Endothelial cell of umbilical vein (primary cell): ENCODE measurements at regions not wholly inside any gene's neighbourhood (a gene's known extent, or its start where the extent isn't known, plus 50 kb on each side); places are given as distances from the start of the nearest gene placed in this dataset.

ENCODE experiments used
- BruUV-seq: library from RNA; stranded (reverse); fragments of 400-500 nt; replicated peaks from 2 replicates; lab custom pipeline; 2021; lab: Mats Ljungman, UMichigan
- CTCF ChIA-PET: fragments of 300-600, 350-600 bp; sonication (Branson Sonifier 250); formaldehyde crosslinking; loops from one replicate; lab custom pipeline; 2021; ENCODE audit warnings: antibody characterized with exemption, inconsistent platforms; lab: Charles Lee
- POLR2A ChIA-PET: fragments of 300-600, 350-600 bp; sonication (Branson Sonifier 250); formaldehyde crosslinking; loops from one replicate; lab custom pipeline; 2021; ENCODE audit warnings: antibody characterized with exemption, inconsistent platforms; lab: Charles Lee
- DNase-seq: peaks from one replicate; pipeline ENCODE4 v3.0.0-alpha.2; 2011; ENCODE audit warnings: low read depth, low spot score
- FAIRE-seq: peaks from 2 replicates; lab custom pipeline; 2011; peaks lifted over from hg19 to GRCh38; lab: Jason Lieb, UNC
- H2AFZ ChIP-seq: 2 replicates; pipeline ENCODE4 v1.6.0; 2012; ENCODE audit warnings: low read depth, low read length, control low read depth, inconsistent platforms
- H3K27ac ChIP-seq: 2 replicates; pipeline ENCODE4 v1.5.1; 2011; ENCODE audit warnings: low read depth, mild to moderate bottlenecking, control low read depth, low read length, moderate library complexity; ENCODE audit not compliant: insufficient read depth
- H3K27me3 ChIP-seq, 2 experiments: 2 replicates each; pipeline versions ENCODE4 v1.6.0 to v1.6.1; 2011; ENCODE audit warnings: low read length in 2 of 2, mixed read lengths in 1 of 2; ENCODE audit not compliant: control insufficient read depth in 2 of 2, insufficient read depth in 2 of 2
- H3K36me3 ChIP-seq, 2 experiments: 2 replicates in 1 of 2; 3 replicates in 1 of 2; pipeline ENCODE4 v1.5.1; 2011; ENCODE audit warnings: low read length in 2 of 2, mild to moderate bottlenecking in 1 of 2, moderate library complexity in 1 of 2; ENCODE audit not compliant: control insufficient read depth in 2 of 2, insufficient read depth in 2 of 2; ENCODE audit errors: extremely low read depth in 1 of 2
- H3K4me1 ChIP-seq: 3 replicates; pipeline ENCODE4 v1.5.1; 2011; ENCODE audit warnings: mild to moderate bottlenecking, low read length; ENCODE audit not compliant: control insufficient read depth, insufficient read depth; ENCODE audit errors: extremely low read depth
- H3K4me2 ChIP-seq: 2 replicates; pipeline ENCODE4 v1.6.1; 2011; ENCODE audit warnings: low read length, control low read depth, mixed read lengths; ENCODE audit not compliant: insufficient read depth
- H3K4me3 ChIP-seq, 3 experiments: fragments of 200-600 bp in 1 of 3; sonication (generic), shearing (Covaris generic) in 1 of 3; replicated peaks in 1 of 3; 2 replicates each; pipeline ENCODE4 v1.5.1; 2011 to 2016; ENCODE audit warnings: control low read depth in 3 of 3, low read length in 3 of 3, mild to moderate bottlenecking in 2 of 3, inconsistent platforms in 1 of 3, low read depth in 1 of 3, moderate library complexity in 1 of 3; ENCODE audit not compliant: insufficient read depth in 1 of 3
- H3K79me2 ChIP-seq: 2 replicates; pipeline ENCODE4 v1.6.0; 2012; ENCODE audit warnings: low read length, inconsistent platforms; ENCODE audit not compliant: control insufficient read depth, insufficient read depth
- H3K9ac ChIP-seq: replicated peaks from 2 replicates; pipeline ENCODE3; 2011; ENCODE audit warnings: low read length, control low read depth; ENCODE audit not compliant: insufficient read depth; ENCODE audit errors: extremely low read depth
- H3K9me1 ChIP-seq: replicated peaks from 3 replicates; pipeline ENCODE4 v1.6.0; 2011; ENCODE audit warnings: mild to moderate bottlenecking, low read length; ENCODE audit not compliant: control insufficient read depth, insufficient read depth; ENCODE audit errors: extremely low read depth
- H3K9me3 ChIP-seq: replicated peaks from 2 replicates; pipeline ENCODE4 v1.5.1; 2012; ENCODE audit warnings: low read length, inconsistent platforms; ENCODE audit not compliant: control insufficient read depth, insufficient read depth
- H4K20me1 ChIP-seq: replicated peaks from 2 replicates; pipeline ENCODE3; 2011; ENCODE audit warnings: mild to moderate bottlenecking, low read length; ENCODE audit not compliant: control insufficient read depth, insufficient read depth; ENCODE audit errors: extremely low read depth
- CTCF ChIP-seq, 2 donors: IDR thresholded peaks; 1 replicate in 1 of 2; 2 replicates in 1 of 2; pipeline ENCODE4 v1.5.1; 2011; ENCODE audit warnings: low read length in 2 of 2, mild to moderate bottlenecking in 2 of 2, moderate library complexity in 2 of 2, control low read depth in 1 of 2, inconsistent platforms in 1 of 2, low read depth in 1 of 2; ENCODE audit not compliant: insufficient read depth in 1 of 2; ENCODE audit errors: extremely low read depth in 1 of 2
- EZH2 ChIP-seq: IDR thresholded peaks from 2 replicates; pipeline ENCODE4 v1.6.1; 2012; ENCODE audit warnings: borderline replicate concordance, low read depth, mild to moderate bottlenecking, moderate library complexity, low read length, inconsistent platforms; ENCODE audit not compliant: severe bottlenecking
- FOS ChIP-seq: IDR thresholded peaks from 2 replicates; pipeline ENCODE4 v1.6.1; 2011; ENCODE audit warnings: mild to moderate bottlenecking, low read length, moderate library complexity, borderline replicate concordance; ENCODE audit not compliant: insufficient read depth
- GATA2 ChIP-seq: IDR thresholded peaks from 2 replicates; pipeline ENCODE4 v1.7.0; 2011; ENCODE audit warnings: low read depth, mild to moderate bottlenecking, moderate library complexity, mixed read lengths, low read length; ENCODE audit not compliant: insufficient read length, insufficient read depth
- JUN ChIP-seq: IDR thresholded peaks from 2 replicates; pipeline ENCODE4 v1.6.1; 2011; ENCODE audit warnings: borderline replicate concordance, low read depth; ENCODE audit not compliant: insufficient read length, insufficient read depth
- MAX ChIP-seq: IDR thresholded peaks from 2 replicates; pipeline ENCODE4 v1.6.1; 2011; ENCODE audit not compliant: insufficient read depth, insufficient read length
- MYC ChIP-seq: IDR thresholded peaks from one replicate; pipeline ENCODE4 v1.6.1; 2011; ENCODE audit warnings: mild to moderate bottlenecking, low read depth, low read length
- POLR2A ChIP-seq: IDR thresholded peaks from 2 replicates; pipeline ENCODE4 v1.6.1; 2012; ENCODE audit warnings: low read depth, mild to moderate bottlenecking, control low read depth, low read length
- POLR2AphosphoS5 ChIP-seq: IDR thresholded peaks from 2 replicates; pipeline ENCODE4 v1.6.1; 2012; ENCODE audit warnings: low read depth, mild to moderate bottlenecking, control low read depth, low read length, moderate library complexity; ENCODE audit not compliant: insufficient read depth
- dilution Hi-C: fragments of 300-500 bp; cut with MboI; formaldehyde crosslinking; loops from one replicate; pipeline ENCODE4 v1.15.0; 2019; ENCODE audit warnings: low sequenced_read_pairs; ENCODE audit not compliant: extremely low pct_ligation_motif_present
- intact Hi-C: fragments of 100-400 bp; cut with micrococcal nuclease; formaldehyde crosslinking; loops from one replicate; pipeline ENCODE4 v1.10.0; 2022

GRCh38 chr2:53442783-53443182, 324.8 kb upstream of the CHAC2 start:
- Histone ChIP-seq H3K9ac (no peak overlapping the region), H3K4me3 (no peak overlapping the region), H4K20me1 (no peaks in the 10 kb centered on the region), H3K36me3 (no peaks in the 10 kb centered on the region), H3K79me2 (no peaks in the 10 kb centered on the region), H3K9me1 (no peaks in the 10 kb centered on the region), H3K27ac (no peak overlapping the region), H3K27me3 (no peaks in the 10 kb centered on the region), H3K9me3 (no peaks in the 10 kb centered on the region), H2AFZ (no peak overlapping the region), H3K4me1 (no peaks in the 10 kb centered on the region), H3K4me2 (no peak overlapping the region)
- FAIRE-seq (no peak), DNase-seq (no peak)
- dilution Hi-C loops = no loop called here
- ChIA-PET POLR2A (no interaction called here), CTCF (no interaction called here)
- no TSS peak for BruUV-seq
- intact Hi-C loops = no loop called here
- TF ChIP-seq CTCF (IDR thresholded peaks at IDR 0.05; ENCODE audit: extremely low read depth in 1 of 2, insufficient read depth in 1 of 2, low read depth in 1 of 2, low read length in 2 of 2) (no peak), GATA2 (no peak), FOS (no peak), MAX (no peak), EZH2 (no peak), POLR2A (no peak), MYC (no peak), POLR2AphosphoS5 (no peak), JUN (no peak)
